ENCODE measurements at regions not wholly inside any gene's neighbourhood (a gene's known extent, or its start where the extent isn't known, plus 50 kb on each side); places are given as distances from the start of the nearest gene placed in this dataset.

DNA sequence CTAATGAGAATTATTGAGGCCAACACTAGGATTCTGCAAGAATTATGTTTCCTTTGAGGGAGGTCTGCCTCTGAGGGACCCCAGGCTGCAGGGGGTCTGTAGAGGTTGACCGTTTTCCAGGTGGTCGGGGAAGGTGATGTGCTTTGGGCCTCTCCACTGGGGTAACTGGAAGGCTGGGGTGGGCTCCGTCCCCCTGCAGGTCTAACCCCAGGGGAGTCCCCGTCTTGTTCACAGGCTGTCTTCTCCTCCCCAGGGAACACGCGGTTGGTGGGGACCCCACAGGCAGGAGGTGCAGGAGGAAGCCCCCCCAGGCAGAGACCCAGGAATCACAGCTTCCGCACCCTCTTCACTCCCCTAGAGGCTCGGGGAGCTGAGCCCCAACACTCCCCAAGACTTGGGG lies 726.4 kb downstream of the BRD1 start:
- Histone ChIP-seq H3K79me2 (ENCODE audit: insufficient read depth, low read length) (no peaks in the 10 kb centered on the region), H3K36me3 (ENCODE audit: low read length) (no peaks in the 10 kb centered on the region), H3K9me3 (ENCODE audit: insufficient read depth, low read length) (no peaks in the 10 kb centered on the region), H3K4me2 (ENCODE audit: low read depth, low read length, poor library complexity, severe bottlenecking) (no peak overlapping the region), H3K9me2 (replicated peaks; ENCODE audit: insufficient read depth, low read length) (no peaks in the 10 kb centered on the region), H2AFZ (ENCODE audit: low read depth, low read length, severe bottlenecking) (no peak overlapping the region), H3K9ac (ENCODE audit: low read length) (no peak overlapping the region), H3K27ac (ENCODE audit: low read depth, low read length) (no peak overlapping the region), H3K27me3 (ENCODE audit: low read length) (no peaks in the 10 kb centered on the region), H4K20me1 (ENCODE audit: low read depth, low read length) (no peaks in the 10 kb centered on the region), H3K4me3 (ENCODE audit: insufficient read depth, low read length, poor library complexity, severe bottlenecking) (no peak overlapping the region), H3F3A (ENCODE audit: insufficient read depth) (no peaks in the 10 kb centered on the region)
- TF ChIP-seq EZH2phosphoT487 (conservative IDR thresholded peaks at IDR 0.05; ENCODE audit: low read length) = no peak
- TF ChIP-seq, protein P1, sequence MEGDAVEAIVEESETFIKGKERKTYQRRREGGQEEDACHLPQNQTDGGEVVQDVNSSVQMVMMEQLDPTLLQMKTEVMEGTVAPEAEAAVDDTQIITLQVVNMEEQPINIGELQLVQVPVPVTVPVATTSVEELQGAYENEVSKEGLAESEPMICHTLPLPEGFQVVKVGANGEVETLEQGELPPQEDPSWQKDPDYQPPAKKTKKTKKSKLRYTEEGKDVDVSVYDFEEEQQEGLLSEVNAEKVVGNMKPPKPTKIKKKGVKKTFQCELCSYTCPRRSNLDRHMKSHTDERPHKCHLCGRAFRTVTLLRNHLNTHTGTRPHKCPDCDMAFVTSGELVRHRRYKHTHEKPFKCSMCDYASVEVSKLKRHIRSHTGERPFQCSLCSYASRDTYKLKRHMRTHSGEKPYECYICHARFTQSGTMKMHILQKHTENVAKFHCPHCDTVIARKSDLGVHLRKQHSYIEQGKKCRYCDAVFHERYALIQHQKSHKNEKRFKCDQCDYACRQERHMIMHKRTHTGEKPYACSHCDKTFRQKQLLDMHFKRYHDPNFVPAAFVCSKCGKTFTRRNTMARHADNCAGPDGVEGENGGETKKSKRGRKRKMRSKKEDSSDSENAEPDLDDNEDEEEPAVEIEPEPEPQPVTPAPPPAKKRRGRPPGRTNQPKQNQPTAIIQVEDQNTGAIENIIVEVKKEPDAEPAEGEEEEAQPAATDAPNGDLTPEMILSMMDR (IDR thresholded peaks at IDR 0.05; ENCODE audit: insufficient read depth, low read length, poor library complexity, severe bottlenecking) = no peak

DNA sequence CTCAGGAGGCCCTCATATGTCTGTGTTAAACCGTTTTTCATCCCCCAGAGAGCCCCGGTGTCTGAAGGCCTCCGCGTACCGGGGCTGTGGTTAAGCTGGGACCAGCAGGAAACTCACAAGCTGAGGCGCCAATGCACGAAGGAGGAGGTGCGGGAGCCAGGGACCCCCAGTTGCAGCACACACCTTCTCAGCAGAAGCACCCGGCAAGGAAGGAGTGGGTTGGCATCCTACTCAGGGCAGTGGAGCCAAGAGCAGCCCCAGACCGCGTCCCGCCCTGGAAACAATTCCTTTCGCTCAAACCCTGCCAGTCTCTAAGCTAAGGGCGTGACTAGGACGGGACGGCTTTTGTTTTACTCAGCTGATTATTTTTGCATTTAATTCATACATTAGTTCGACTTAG lies 726.9 kb downstream of the BRD1 start:
- no peak overlapping the region for H3K4me3 ChIP-seq (ENCODE audit: insufficient read depth, low read length, poor library complexity, severe bottlenecking)
- H3K9ac ChIP-seq (ENCODE audit: low read length) = no peak overlapping the region
- no peak for TF ChIP-seq EZH2phosphoT487 (conservative IDR thresholded peaks at IDR 0.05; ENCODE audit: low read length)
- no peaks in the 10 kb centered on the region for H3K36me3 ChIP-seq (ENCODE audit: low read length)
- H3K4me2 ChIP-seq (ENCODE audit: low read depth, low read length, poor library complexity, severe bottlenecking) = no peak overlapping the region
- no peak overlapping the region for H3K27ac ChIP-seq (ENCODE audit: low read depth, low read length)
- no peaks in the 10 kb centered on the region for H4K20me1 ChIP-seq (ENCODE audit: low read depth, low read length)
- no peaks in the 10 kb centered on the region for H3F3A ChIP-seq (ENCODE audit: insufficient read depth)
- H3K27me3 ChIP-seq (ENCODE audit: low read length) = no peaks in the 10 kb centered on the region
- no peaks in the 10 kb centered on the region for H3K79me2 ChIP-seq (ENCODE audit: insufficient read depth, low read length)
- no peak overlapping the region for H2AFZ ChIP-seq (ENCODE audit: low read depth, low read length, severe bottlenecking)
- H3K9me3 ChIP-seq (ENCODE audit: insufficient read depth, low read length) = no peaks in the 10 kb centered on the region
- H3K9me2 ChIP-seq (replicated peaks; ENCODE audit: insufficient read depth, low read length) = no peaks in the 10 kb centered on the region

DNA sequence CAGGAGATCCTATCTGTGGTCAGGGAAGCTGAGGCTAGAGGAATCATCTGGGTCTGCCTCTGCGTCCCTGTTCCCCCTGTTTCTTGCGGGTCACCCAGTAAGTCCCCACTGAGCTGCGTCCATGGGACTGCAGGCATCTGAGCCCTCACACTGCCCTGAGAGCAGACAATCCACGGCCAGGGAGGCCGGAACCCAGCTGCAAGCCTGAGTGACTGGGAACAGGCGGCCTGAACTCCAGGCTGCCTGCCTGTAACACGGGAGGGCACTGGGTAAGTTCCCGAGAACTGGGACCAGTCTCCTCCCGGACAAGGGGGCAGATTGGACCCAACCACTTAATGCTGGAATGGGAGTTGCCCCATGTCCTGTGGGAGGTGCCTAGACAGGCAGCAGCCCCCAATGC lies 727.4 kb downstream of the BRD1 start:
- H3K9me3 ChIP-seq (ENCODE audit: insufficient read depth, low read length) = no peaks in the 10 kb centered on the region
- no peak overlapping the region for H3K9ac ChIP-seq (ENCODE audit: low read length)
- no peaks in the 10 kb centered on the region for H3K27me3 ChIP-seq (ENCODE audit: low read length)

DNA sequence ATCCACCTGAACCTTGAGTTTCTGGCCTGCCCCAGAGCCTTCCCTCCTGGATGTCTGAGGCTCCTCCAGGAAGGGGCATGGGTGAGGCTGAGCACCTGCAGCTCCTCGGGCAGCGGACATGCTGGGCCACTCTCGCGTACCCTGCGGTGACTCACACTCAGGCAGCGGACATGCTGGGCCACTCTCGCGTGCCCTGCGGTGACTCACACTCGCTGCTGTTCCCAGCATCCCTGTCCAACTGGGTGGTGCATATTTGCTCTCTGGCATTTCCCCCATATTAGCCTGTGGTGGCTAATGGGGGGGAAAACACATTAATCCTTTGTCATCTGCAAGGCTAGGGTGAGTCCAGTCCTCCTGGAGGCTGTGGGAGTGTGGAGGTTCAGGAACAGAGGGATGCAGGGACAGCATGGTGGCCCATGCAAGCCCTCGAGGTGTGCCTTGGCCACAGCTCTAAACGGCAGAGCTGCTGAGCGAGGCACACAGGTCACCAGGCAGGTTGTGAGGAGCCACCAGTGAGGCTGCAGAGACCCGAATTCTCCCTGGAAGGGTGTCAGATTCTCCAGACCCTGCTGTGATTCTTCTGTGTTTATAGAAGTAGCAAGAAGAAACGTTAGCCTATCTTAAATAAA lies 728.1 kb downstream of the BRD1 start:
- TF ChIP-seq, protein P1 (IDR thresholded peaks at IDR 0.05; ENCODE audit: insufficient read depth, low read length, poor library complexity, severe bottlenecking) = no peak
- TF ChIP-seq EZH2phosphoT487 (conservative IDR thresholded peaks at IDR 0.05; ENCODE audit: low read length) = no peak
- H3K36me3 ChIP-seq (ENCODE audit: low read length) = no peaks in the 10 kb centered on the region
- no peaks in the 10 kb centered on the region for H3K79me2 ChIP-seq (ENCODE audit: insufficient read depth, low read length)
- no peaks in the 10 kb centered on the region for H3K9me3 ChIP-seq (ENCODE audit: insufficient read depth, low read length)
- no peaks in the 10 kb centered on the region for H3K9me2 ChIP-seq (replicated peaks; ENCODE audit: insufficient read depth, low read length)
- no peaks in the 10 kb centered on the region for H3F3A ChIP-seq (ENCODE audit: insufficient read depth)
- H2AFZ ChIP-seq (ENCODE audit: low read depth, low read length, severe bottlenecking) = no peak overlapping the region
- no peak overlapping the region for H3K9ac ChIP-seq (ENCODE audit: low read length)
- no peak overlapping the region for H3K4me3 ChIP-seq (ENCODE audit: insufficient read depth, low read length, poor library complexity, severe bottlenecking)
- no peaks in the 10 kb centered on the region for H3K27me3 ChIP-seq (ENCODE audit: low read length)
- no peaks in the 10 kb centered on the region for H4K20me1 ChIP-seq (ENCODE audit: low read depth, low read length)
- no peak overlapping the region for H3K27ac ChIP-seq (ENCODE audit: low read depth, low read length)
- no peak overlapping the region for H3K4me2 ChIP-seq (ENCODE audit: low read depth, low read length, poor library complexity, severe bottlenecking)

More for the DNA sequence above, 727.4 kb downstream of the BRD1 start:
- Histone ChIP-seq H2AFZ (ENCODE audit: low read depth, low read length, severe bottlenecking) (no peak overlapping the region), H4K20me1 (ENCODE audit: low read depth, low read length) (no peaks in the 10 kb centered on the region), H3K36me3 (ENCODE audit: low read length) (no peaks in the 10 kb centered on the region), H3K79me2 (ENCODE audit: insufficient read depth, low read length) (no peaks in the 10 kb centered on the region), H3K9me2 (replicated peaks; ENCODE audit: insufficient read depth, low read length) (no peaks in the 10 kb centered on the region), H3K27ac (ENCODE audit: low read depth, low read length) (no peak overlapping the region), H3F3A (ENCODE audit: insufficient read depth) (no peaks in the 10 kb centered on the region), H3K4me2 (ENCODE audit: low read depth, low read length, poor library complexity, severe bottlenecking) (no peak overlapping the region), H3K4me3 (ENCODE audit: insufficient read depth, low read length, poor library complexity, severe bottlenecking) (no peak overlapping the region)
- TF ChIP-seq EZH2phosphoT487 (conservative IDR thresholded peaks at IDR 0.05; ENCODE audit: low read length) = no peak
- TF ChIP-seq, protein P1 (IDR thresholded peaks at IDR 0.05; ENCODE audit: insufficient read depth, low read length, poor library complexity, severe bottlenecking) = no peak
